Hepatocyte (in vitro differentiated cells): ENCODE measurements at regions not wholly inside any gene's neighbourhood (a gene's known extent, or its start where the extent isn't known, plus 50 kb on each side); places are given as distances from the start of the nearest gene placed in this dataset.

ENCODE experiments used
- CTCF ChIP-seq: fragments of 200-600 bp; sonication (generic); IDR thresholded peaks from 2 replicates; pipeline ENCODE4 v1.5.1; 2016; ENCODE audit warnings: antibody characterized with exemption, mild to moderate bottlenecking; ENCODE audit not compliant: poor library complexity
- EZH2phosphoT487 ChIP-seq: fragments of 200-600 bp; sonication (generic); IDR thresholded peaks from one replicate; pipeline ENCODE4 v1.6.1; 2018; ENCODE audit warnings: antibody characterized with exemption, mild to moderate bottlenecking, low read depth, moderate library complexity; ENCODE audit not compliant: unreplicated experiment, severe bottlenecking

- TF ChIP-seq CTCF = no peak
- TF ChIP-seq EZH2phosphoT487 = no peak
Measured at GRCh38 chr7:37555528-37555927, 106.9 kb upstream of the ELMO1 start.
